A204.1 (cell line): ENCODE measurements at regions not wholly inside any gene's neighbourhood (a gene's known extent, or its start where the extent isn't known, plus 50 kb on each side); places are given as distances from the start of the nearest gene placed in this dataset.

Source experiments
- FAIRE-seq: peaks from 2 replicates; lab custom pipeline; 2012; peaks lifted over from hg19 to GRCh38; lab: Jason Lieb, UNC

GRCh38 chr4:161121451-161121850 lies 1042.3 kb downstream of the FSTL5 start:
- no peak for FAIRE-seq

GRCh38 chr4:161101881-161102280 lies 1061.9 kb downstream of the FSTL5 start:
- no peak for FAIRE-seq

GRCh38 chr4:161097821-161098220 lies 1066.0 kb downstream of the FSTL5 start:
- FAIRE-seq = no peak

GRCh38 chr4:161061046-161061445 lies 1102.8 kb downstream of the FSTL5 start:
- FAIRE-seq = no peak
